GM18498 (cell line): ENCODE measurements at regions not wholly inside any gene's neighbourhood (a gene's known extent, or its start where the extent isn't known, plus 50 kb on each side); places are given as distances from the start of the nearest gene placed in this dataset.
"Not testable (repeated sequence)": the region's sequence is repeated elsewhere in the genome, so short reads cannot be mapped to it uniquely, and the experiment has no call there.

ENCODE experiments used
- ATAC-seq: cut with Tn5 transposase; IDR thresholded peaks from one replicate; pipeline ENCODE4 v1.9.1; 2021; ENCODE audit warnings: mild to moderate bottlenecking, moderate library complexity; ENCODE audit not compliant: unreplicated experiment

- not testable (repeated sequence) for ATAC-seq
These were observed 80.6 kb upstream of the RUBCNL start for GRCh38 chr13:46467694-46468093.

GRCh38 chr13:46466074-46466473 is 79.0 kb upstream of the RUBCNL start:
- ATAC-seq, result not testable (repeated sequence)

- no peak for ATAC-seq
These were observed 76.7 kb upstream of the RUBCNL start for GRCh38 chr13:46463719-46464118.

- not testable (repeated sequence) for ATAC-seq
These were observed 73.2 kb upstream of the RUBCNL start for GRCh38 chr13:46460223-46460622.

- not testable (repeated sequence) for ATAC-seq
These were observed 70.2 kb upstream of the RUBCNL start for GRCh38 chr13:46457255-46457654.

- ATAC-seq, result peak; percentile 87
These were observed 68.9 kb upstream of the RUBCNL start for GRCh38 chr13:46455924-46456323.

- not testable (repeated sequence) for ATAC-seq
These were observed 64.1 kb upstream of the RUBCNL start for GRCh38 chr13:46451145-46451544.

- ATAC-seq, result not testable (repeated sequence)
These were observed 62.9 kb upstream of the RUBCNL start for GRCh38 chr13:46449949-46450348.

- not testable (repeated sequence) for ATAC-seq
These were observed 61.1 kb upstream of the RUBCNL start for GRCh38 chr13:46448148-46448547.

- not testable (repeated sequence) for ATAC-seq
These were observed 50.9 kb upstream of the RUBCNL start for GRCh38 chr13:46437808-46438404.
